ENCODE measurements at regions not wholly inside any gene's neighbourhood (a gene's known extent, or its start where the extent isn't known, plus 50 kb on each side); places are given as distances from the start of the nearest gene placed in this dataset.

GRCh38 chr13:78030341-78030896 lies 111.8 kb upstream of the EDNRB start:
- DNase-seq (ENCODE audit: low read depth, low spot score): no peak

DNA sequence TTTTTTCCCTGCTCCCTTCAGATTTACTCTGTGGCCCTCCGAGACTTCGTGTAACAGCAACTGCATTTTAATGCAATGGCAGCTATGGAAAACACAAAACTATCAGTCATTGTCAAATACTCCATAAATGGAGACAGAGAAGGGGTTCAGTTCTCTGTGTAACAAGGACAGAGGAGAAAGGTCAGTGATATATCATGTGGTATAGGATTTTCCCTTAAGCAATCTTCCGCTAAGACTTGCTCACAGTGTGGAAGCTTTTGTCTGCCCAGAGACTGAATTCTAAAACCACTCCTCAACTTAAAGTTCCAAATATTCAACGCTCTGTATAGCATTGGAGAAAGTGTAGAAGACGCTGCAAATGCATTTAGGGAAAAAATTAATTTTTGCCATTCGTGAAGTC lies 111.3 kb upstream of the EDNRB start:
- no peak overlapping the region for H3K9ac ChIP-seq (ENCODE audit: insufficient read length)
- no peak overlapping the region for H3K27ac ChIP-seq
- DNase-seq (ENCODE audit: low read depth, low spot score): no peak

More at GRCh38 chr13:78030341-78030896, 111.8 kb upstream of the EDNRB start:
- Histone ChIP-seq H3K9me3 (ENCODE audit: low read depth, low read length) (no peaks in the 10 kb centered on the region), H3K27ac (no peak overlapping the region), H3K9ac (ENCODE audit: insufficient read length) (no peak overlapping the region), H3K4me3 (no peak overlapping the region), H3K36me3 (ENCODE audit: insufficient read depth, low read length) (no peaks in the 10 kb centered on the region)
- no peak for TF ChIP-seq FOXP2 (optimal IDR thresholded peaks at IDR 0.05; ENCODE audit: control extremely low read depth, extremely low read length, insufficient read depth)
- no peak for TF ChIP-seq EZH2 (IDR thresholded peaks at IDR 0.05)
- TF ChIP-seq POLR2AphosphoS5 (IDR thresholded peaks at IDR 0.05; ENCODE audit: borderline replicate concordance, low read depth, low read length): no peak

DNA sequence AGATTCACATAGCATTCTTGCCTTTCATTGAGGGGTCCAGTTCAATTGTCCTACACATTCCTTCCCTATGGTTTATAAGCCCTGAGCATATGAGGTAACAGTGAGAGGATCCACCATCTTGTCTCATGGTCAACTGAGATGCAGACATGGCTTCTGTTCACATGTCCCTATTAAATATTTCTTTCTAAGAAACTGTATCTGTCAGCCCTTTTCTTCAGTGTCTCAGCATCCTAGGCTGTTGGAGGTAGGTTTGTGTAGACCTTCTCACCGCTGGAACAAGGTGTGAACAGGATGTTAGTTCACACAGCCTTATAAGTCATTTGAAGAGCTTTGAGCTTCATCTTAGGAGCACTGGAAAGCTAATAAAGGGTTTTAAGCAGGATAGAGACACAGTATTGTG lies 110.3 kb upstream of the EDNRB start:
- no peaks in the 10 kb centered on the region for H3K9me3 ChIP-seq (ENCODE audit: low read depth, low read length)
- no peaks in the 10 kb centered on the region for H3K36me3 ChIP-seq (ENCODE audit: insufficient read depth, low read length)
- TF ChIP-seq POLR2AphosphoS5 (IDR thresholded peaks at IDR 0.05; ENCODE audit: borderline replicate concordance, low read depth, low read length): no peak
- TF ChIP-seq FOXP2 (optimal IDR thresholded peaks at IDR 0.05; ENCODE audit: control extremely low read depth, extremely low read length, insufficient read depth): no peak
- TF ChIP-seq EZH2 (IDR thresholded peaks at IDR 0.05): no peak
- no peak overlapping the region for H3K4me3 ChIP-seq
- H3K27ac ChIP-seq: no peak overlapping the region
- no peak for DNase-seq (ENCODE audit: low read depth, low spot score)
- no peak overlapping the region for H3K9ac ChIP-seq (ENCODE audit: insufficient read length)

More for the DNA sequence above, 111.3 kb upstream of the EDNRB start:
- TF ChIP-seq POLR2AphosphoS5 (IDR thresholded peaks at IDR 0.05; ENCODE audit: borderline replicate concordance, low read depth, low read length) (no peak), FOXP2 (optimal IDR thresholded peaks at IDR 0.05; ENCODE audit: control extremely low read depth, extremely low read length, insufficient read depth) (no peak), EZH2 (IDR thresholded peaks at IDR 0.05) (no peak)
- Histone ChIP-seq H3K36me3 (ENCODE audit: insufficient read depth, low read length) (no peaks in the 10 kb centered on the region), H3K9me3 (ENCODE audit: low read depth, low read length) (no peaks in the 10 kb centered on the region), H3K4me3 (no peak overlapping the region)

DNA sequence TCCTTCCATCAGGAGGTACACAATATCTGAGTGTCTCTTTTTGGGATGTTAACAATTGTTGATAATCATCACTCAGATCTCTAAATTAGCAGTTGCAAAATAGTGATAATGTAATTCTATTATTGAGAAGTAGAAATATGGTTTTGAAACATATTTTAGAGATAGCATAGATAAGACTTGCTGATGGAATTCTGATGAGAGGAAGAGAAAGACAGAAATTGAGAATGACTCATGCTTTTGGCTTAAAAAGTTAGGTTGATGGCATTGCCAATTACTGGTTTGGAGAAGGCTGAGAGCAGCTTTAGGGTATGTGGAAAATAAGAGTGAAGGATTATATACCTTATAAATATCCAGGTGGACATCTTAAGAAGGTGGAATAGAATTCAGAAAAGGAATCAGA lies 106.4 kb upstream of the EDNRB start:
- H3K9ac ChIP-seq (ENCODE audit: insufficient read length): no peak overlapping the region
- no peaks in the 10 kb centered on the region for H3K9me3 ChIP-seq (ENCODE audit: low read depth, low read length)
- TF ChIP-seq FOXP2 (optimal IDR thresholded peaks at IDR 0.05; ENCODE audit: control extremely low read depth, extremely low read length, insufficient read depth) (no peak), EZH2 (IDR thresholded peaks at IDR 0.05) (no peak), POLR2AphosphoS5 (IDR thresholded peaks at IDR 0.05; ENCODE audit: borderline replicate concordance, low read depth, low read length) (no peak)
- no peaks in the 10 kb centered on the region for H3K36me3 ChIP-seq (ENCODE audit: insufficient read depth, low read length)
- H3K27ac ChIP-seq: no peak overlapping the region
- H3K4me3 ChIP-seq: no peak overlapping the region
- no peak for DNase-seq (ENCODE audit: low read depth, low spot score)

GRCh38 chr13:78022164-78022877 lies 103.7 kb upstream of the EDNRB start:
- TF ChIP-seq FOXP2 (optimal IDR thresholded peaks at IDR 0.05; ENCODE audit: control extremely low read depth, extremely low read length, insufficient read depth): no peak
- no peak for TF ChIP-seq POLR2AphosphoS5 (IDR thresholded peaks at IDR 0.05; ENCODE audit: borderline replicate concordance, low read depth, low read length)
- TF ChIP-seq EZH2 (IDR thresholded peaks at IDR 0.05): no peak
- H3K9ac ChIP-seq (ENCODE audit: insufficient read length): no peak overlapping the region
- no peak overlapping the region for H3K4me3 ChIP-seq
- no peaks in the 10 kb centered on the region for H3K36me3 ChIP-seq (ENCODE audit: insufficient read depth, low read length)
- DNase-seq (ENCODE audit: low read depth, low spot score): no peak
- no peaks in the 10 kb centered on the region for H3K9me3 ChIP-seq (ENCODE audit: low read depth, low read length)
- no peak overlapping the region for H3K27ac ChIP-seq

- H3K27ac ChIP-seq: no peak overlapping the region
Observed at GRCh38 chr13:78020861-78021260, 102.2 kb upstream of the EDNRB start.

DNA sequence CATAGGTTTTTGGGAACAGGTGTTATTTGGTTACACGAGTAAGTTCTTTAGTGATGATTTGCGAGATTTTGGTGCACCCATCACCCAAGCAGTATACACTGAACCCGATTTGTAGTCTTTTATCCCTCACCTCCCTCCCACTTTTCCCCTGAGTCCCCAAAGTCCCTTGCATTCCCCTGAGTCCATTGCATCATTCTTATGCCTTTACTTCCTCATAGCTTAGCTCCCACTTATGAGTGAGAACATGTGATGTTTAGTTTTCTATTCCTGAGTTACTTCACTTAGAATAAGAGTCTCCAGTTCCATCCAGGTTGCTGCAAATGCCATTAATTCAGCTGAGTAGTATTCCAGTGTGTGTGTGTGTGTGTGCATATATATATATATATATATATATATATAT lies 97.2 kb upstream of the EDNRB start:
- DNase-seq (ENCODE audit: low read depth, low spot score): no peak
- no peak for TF ChIP-seq POLR2AphosphoS5 (IDR thresholded peaks at IDR 0.05; ENCODE audit: borderline replicate concordance, low read depth, low read length)
- TF ChIP-seq FOXP2 (optimal IDR thresholded peaks at IDR 0.05; ENCODE audit: control extremely low read depth, extremely low read length, insufficient read depth): no peak
- TF ChIP-seq EZH2 (IDR thresholded peaks at IDR 0.05): no peak
- Histone ChIP-seq H3K27ac (no peak overlapping the region), H3K36me3 (ENCODE audit: insufficient read depth, low read length) (no peaks in the 10 kb centered on the region), H3K9ac (ENCODE audit: insufficient read length) (no peak overlapping the region), H3K4me3 (no peak overlapping the region), H3K9me3 (ENCODE audit: low read depth, low read length) (no peaks in the 10 kb centered on the region)

More at GRCh38 chr13:78020861-78021260, 102.2 kb upstream of the EDNRB start:
- TF ChIP-seq FOXP2 (optimal IDR thresholded peaks at IDR 0.05; ENCODE audit: control extremely low read depth, extremely low read length, insufficient read depth) (no peak), POLR2AphosphoS5 (IDR thresholded peaks at IDR 0.05; ENCODE audit: borderline replicate concordance, low read depth, low read length) (no peak)
- Histone ChIP-seq H3K9ac (ENCODE audit: insufficient read length) (no peak overlapping the region), H3K36me3 (ENCODE audit: insufficient read depth, low read length) (no peaks in the 10 kb centered on the region), H3K4me3 (no peak overlapping the region), H3K9me3 (ENCODE audit: low read depth, low read length) (no peaks in the 10 kb centered on the region)
- no peak for DNase-seq (ENCODE audit: low read depth, low spot score)

GRCh38 chr13:78012046-78012445 lies 93.4 kb upstream of the EDNRB start:
- TF ChIP-seq FOXP2 (optimal IDR thresholded peaks at IDR 0.05; ENCODE audit: control extremely low read depth, extremely low read length, insufficient read depth) (no peak), EZH2 (IDR thresholded peaks at IDR 0.05) (no peak), POLR2AphosphoS5 (IDR thresholded peaks at IDR 0.05; ENCODE audit: borderline replicate concordance, low read depth, low read length) (no peak)

More at GRCh38 chr13:78012046-78012445, 93.4 kb upstream of the EDNRB start:
- Histone ChIP-seq H3K9me3 (ENCODE audit: low read depth, low read length) (no peaks in the 10 kb centered on the region), H3K9ac (ENCODE audit: insufficient read length) (no peak overlapping the region), H3K27ac (no peak overlapping the region), H3K36me3 (ENCODE audit: insufficient read depth, low read length) (no peaks in the 10 kb centered on the region), H3K4me3 (no peak overlapping the region)
- no peak for DNase-seq (ENCODE audit: low read depth, low spot score)
